Upper lobe of left lung (tissue), 6 donors: ENCODE measurements at regions not wholly inside any gene's neighbourhood (a gene's known extent, or its start where the extent isn't known, plus 50 kb on each side); places are given as distances from the start of the nearest gene placed in this dataset.

Experiments
- ATAC-seq, 2 donors: fragments of 200-7000 bp; cut with Tn5 transposase; one replicate each; pipeline ENCODE4 v1.9.1; 2022; ENCODE audit warnings: mild to moderate bottlenecking in 2 of 2, moderate library complexity in 2 of 2; ENCODE audit not compliant: low FRiP score in 2 of 2
- DNase-seq, 2 donors: peaks; one replicate each; pipeline ENCODE4 v3.0.0-alpha.2; 2019 to 2020
- H3K27ac ChIP-seq, 4 donors: fragments of 200-600 bp; sonication (generic); one replicate each; pipeline ENCODE4 v1.5.1; 2016 to 2019
- H3K27me3 ChIP-seq, 4 donors: fragments of 200-600 bp; sonication (generic); one replicate each; pipeline ENCODE4 v1.5.1; 2017 to 2019
- H3K36me3 ChIP-seq, 4 donors: fragments of 200-600 bp; sonication (generic); one replicate each; pipeline ENCODE4 v1.5.1; 2016 to 2019
- H3K4me1 ChIP-seq, 4 donors: fragments of 200-600 bp; sonication (generic); one replicate each; pipeline ENCODE4 v1.5.1; 2018 to 2019
- H3K4me3 ChIP-seq, 4 donors: fragments of 200-600 bp; sonication (generic); one replicate each; pipeline ENCODE4 v1.5.1; 2017 to 2019; ENCODE audit warnings: mild to moderate bottlenecking in 2 of 4, moderate library complexity in 1 of 4
- H3K9me3 ChIP-seq, 4 donors: fragments of 200-600 bp; sonication (generic); one replicate each; pipeline ENCODE4 v1.5.1; 2018 to 2019
- EP300 ChIP-seq, 4 donors: sonication (generic); formaldehyde crosslinking; IDR thresholded peaks; one replicate each; pipeline ENCODE4 v1.5.1; 2017; ENCODE audit warnings: antibody characterized with exemption in 4 of 4, control low read depth in 2 of 4
- POLR2A ChIP-seq, 4 donors: fragments of 450-650 bp; IDR thresholded peaks; one replicate each; pipeline ENCODE4 v1.5.1; 2016 to 2017; ENCODE audit warnings: antibody characterized with exemption in 4 of 4, mild to moderate bottlenecking in 2 of 4
- POLR2AphosphoS5 ChIP-seq, 2 donors: sonication (generic); formaldehyde crosslinking; IDR thresholded peaks; one replicate each; pipeline ENCODE4 v1.5.1; 2017; ENCODE audit warnings: antibody characterized with exemption in 2 of 2
- WGBS, 2 donors: methylation state at CpG; one replicate each; pipeline ENCODE4 v1.1.5; 2017 to 2018; 5-methylcytosine and 5-hydroxymethylcytosine counted together
- TF ChIP-seq, protein P1 (sequence below), 6 experiments: fragments of 450-650 bp in 4 of 6; fragments of 200-600 bp in 2 of 6; sonication (generic) in 2 of 6; IDR thresholded peaks; one replicate each; pipeline ENCODE4 v1.5.1; 2016 to 2019; ENCODE audit warnings: antibody characterized with exemption in 6 of 6
- donor health status: DM: no; HTN: no; CAD: no; lungs with moderate emphysema.
- donor health status: DM: no; HTN: yes; CAD: no; lungs with severe emphysema.

DNA sequence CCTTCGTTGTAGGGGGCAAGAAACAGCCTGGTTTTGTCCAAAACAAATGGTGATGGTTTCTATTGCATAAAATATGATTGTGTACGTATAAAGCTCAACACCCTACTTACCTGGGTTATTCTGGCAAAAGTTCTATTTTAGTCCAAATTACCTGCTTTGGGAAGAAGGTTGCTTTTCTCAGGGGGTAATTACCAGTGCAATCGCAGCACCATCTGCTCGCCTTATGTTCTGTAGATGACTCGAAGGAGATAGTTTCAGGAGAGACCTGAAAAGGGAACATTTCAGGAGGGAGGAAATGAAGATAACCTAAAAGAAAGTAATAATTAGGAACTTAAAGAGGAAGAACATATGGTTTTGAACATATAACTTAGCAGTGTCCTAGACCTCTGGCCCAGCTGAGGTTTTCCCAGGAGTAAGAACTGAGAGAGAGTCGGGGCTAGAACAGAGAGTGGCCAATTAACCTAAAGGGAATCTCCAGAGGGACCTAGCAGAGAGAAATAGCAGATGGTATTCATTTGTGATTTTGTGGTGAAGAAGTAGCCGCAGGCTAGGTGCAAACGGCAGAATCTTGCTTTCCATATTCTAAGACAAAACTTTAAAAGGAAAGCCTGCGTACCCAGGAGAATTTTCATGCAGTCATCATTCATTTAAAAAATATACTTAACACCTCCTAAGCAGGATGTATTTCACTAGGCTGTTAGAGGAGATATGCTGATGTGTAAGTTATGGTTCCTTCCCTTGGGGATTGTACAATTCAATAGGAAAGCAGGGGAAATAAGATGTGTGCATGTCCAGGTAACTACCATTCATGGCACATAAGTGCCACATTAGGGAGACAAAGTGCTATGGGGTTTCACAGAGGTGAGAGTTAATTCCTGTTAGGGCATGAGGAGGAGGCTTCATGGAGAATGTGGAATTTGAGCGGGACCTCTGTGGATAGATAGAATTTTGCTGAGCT lies 113.0 kb upstream of the SLC10A2 start:
- H3K9me3 ChIP-seq = no peaks in the 10 kb centered on the region
- no peaks in the 10 kb centered on the region for H3K27me3 ChIP-seq
- no peaks in the 10 kb centered on the region for H3K4me1 ChIP-seq
- DNase-seq (no peak), ATAC-seq (no peak)
- WGBS, 2 donors = 77 to 86% methylated on average over 10 of the region's 10 CpGs
- no peak for TF ChIP-seq EP300 (IDR thresholded peaks at IDR 0.05)
- TF ChIP-seq POLR2A (IDR thresholded peaks at IDR 0.05) = no peak
- TF ChIP-seq, protein P1, sequence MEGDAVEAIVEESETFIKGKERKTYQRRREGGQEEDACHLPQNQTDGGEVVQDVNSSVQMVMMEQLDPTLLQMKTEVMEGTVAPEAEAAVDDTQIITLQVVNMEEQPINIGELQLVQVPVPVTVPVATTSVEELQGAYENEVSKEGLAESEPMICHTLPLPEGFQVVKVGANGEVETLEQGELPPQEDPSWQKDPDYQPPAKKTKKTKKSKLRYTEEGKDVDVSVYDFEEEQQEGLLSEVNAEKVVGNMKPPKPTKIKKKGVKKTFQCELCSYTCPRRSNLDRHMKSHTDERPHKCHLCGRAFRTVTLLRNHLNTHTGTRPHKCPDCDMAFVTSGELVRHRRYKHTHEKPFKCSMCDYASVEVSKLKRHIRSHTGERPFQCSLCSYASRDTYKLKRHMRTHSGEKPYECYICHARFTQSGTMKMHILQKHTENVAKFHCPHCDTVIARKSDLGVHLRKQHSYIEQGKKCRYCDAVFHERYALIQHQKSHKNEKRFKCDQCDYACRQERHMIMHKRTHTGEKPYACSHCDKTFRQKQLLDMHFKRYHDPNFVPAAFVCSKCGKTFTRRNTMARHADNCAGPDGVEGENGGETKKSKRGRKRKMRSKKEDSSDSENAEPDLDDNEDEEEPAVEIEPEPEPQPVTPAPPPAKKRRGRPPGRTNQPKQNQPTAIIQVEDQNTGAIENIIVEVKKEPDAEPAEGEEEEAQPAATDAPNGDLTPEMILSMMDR (IDR thresholded peaks at IDR 0.05) = no peak
- no peak for TF ChIP-seq POLR2AphosphoS5 (IDR thresholded peaks at IDR 0.05)
- H3K27ac ChIP-seq = no peak overlapping the region
- no peak overlapping the region for H3K4me3 ChIP-seq
- no peaks in the 10 kb centered on the region for H3K36me3 ChIP-seq

DNA sequence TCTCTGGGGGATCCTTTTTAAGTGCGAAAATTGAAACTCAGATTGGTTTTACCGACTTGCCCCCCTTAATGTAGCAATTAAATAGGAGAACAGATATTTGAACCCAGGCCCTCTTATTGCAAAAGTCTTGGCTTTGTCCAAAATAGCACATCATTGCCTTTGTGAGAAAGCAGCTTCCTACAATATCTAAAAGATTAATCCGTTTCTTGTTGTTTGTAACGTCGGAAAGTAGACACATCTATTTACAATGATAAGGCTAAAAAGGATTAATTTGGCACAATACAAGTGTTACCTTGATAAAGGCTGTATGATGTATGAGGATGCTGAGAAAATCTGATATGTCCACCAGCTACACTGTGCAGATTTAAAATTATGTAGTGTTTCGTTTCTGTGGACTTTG lies 108.7 kb upstream of the SLC10A2 start:
- Histone ChIP-seq H3K9me3 (no peaks in the 10 kb centered on the region), H3K4me1 (no peaks in the 10 kb centered on the region), H3K36me3 (no peaks in the 10 kb centered on the region), H3K27ac (no peak overlapping the region), H3K27me3 (no peaks in the 10 kb centered on the region), H3K4me3 (no peak overlapping the region)
- DNase-seq = no peak
- TF ChIP-seq EP300 (IDR thresholded peaks at IDR 0.05) (no peak), POLR2A (IDR thresholded peaks at IDR 0.05) (no peak), POLR2AphosphoS5 (IDR thresholded peaks at IDR 0.05) (no peak)
- TF ChIP-seq, protein P1 (IDR thresholded peaks at IDR 0.05) = no peak
- no peak for ATAC-seq
- 70 to 76% methylated on average over 6 of the region's 6 CpGs for WGBS, 2 donors

DNA sequence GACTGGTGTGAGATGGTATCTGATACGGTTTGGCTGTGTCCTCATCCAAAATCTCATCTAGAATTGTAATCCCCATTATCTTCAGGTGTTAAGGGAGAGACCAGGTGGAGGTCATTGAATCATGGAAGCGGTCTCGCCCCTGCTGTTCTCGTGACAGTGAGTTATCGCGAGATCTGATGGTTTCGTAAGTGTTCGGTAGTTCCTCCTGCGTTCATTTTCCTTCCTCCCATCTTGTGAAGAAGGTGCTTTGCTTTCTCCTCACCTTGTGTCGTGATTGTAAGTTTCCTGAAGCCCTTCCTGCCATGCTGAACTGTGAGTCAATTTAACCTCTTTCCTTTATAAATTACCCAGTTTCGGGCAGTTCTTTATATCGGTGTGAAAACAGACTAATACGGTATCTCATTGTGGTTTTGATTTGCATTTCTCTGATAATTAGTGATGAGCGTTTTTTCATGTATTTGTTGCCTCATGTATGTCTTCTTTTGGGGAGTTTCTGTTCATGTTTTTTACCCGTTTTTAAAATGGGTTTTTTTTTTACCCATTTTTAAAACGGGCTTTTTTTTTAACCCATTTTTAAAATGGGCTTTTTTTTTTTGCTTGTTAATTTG lies 102.8 kb upstream of the SLC10A2 start:
- H3K27ac ChIP-seq = no peak overlapping the region
- TF ChIP-seq, protein P1 (IDR thresholded peaks at IDR 0.05) = no peak
- TF ChIP-seq EP300 (IDR thresholded peaks at IDR 0.05) = no peak
- no peak for TF ChIP-seq POLR2A (IDR thresholded peaks at IDR 0.05)
- TF ChIP-seq POLR2AphosphoS5 (IDR thresholded peaks at IDR 0.05) = no peak
- no peaks in the 10 kb centered on the region for H3K4me1 ChIP-seq
- DNase-seq (no peak), ATAC-seq (no peak)
- no peak overlapping the region for H3K4me3 ChIP-seq
- no peaks in the 10 kb centered on the region for H3K9me3 ChIP-seq
- 89 to 92% methylated on average over 16 of the region's 16 CpGs for WGBS, 2 donors
- H3K36me3 ChIP-seq = no peaks in the 10 kb centered on the region
- no peaks in the 10 kb centered on the region for H3K27me3 ChIP-seq

DNA sequence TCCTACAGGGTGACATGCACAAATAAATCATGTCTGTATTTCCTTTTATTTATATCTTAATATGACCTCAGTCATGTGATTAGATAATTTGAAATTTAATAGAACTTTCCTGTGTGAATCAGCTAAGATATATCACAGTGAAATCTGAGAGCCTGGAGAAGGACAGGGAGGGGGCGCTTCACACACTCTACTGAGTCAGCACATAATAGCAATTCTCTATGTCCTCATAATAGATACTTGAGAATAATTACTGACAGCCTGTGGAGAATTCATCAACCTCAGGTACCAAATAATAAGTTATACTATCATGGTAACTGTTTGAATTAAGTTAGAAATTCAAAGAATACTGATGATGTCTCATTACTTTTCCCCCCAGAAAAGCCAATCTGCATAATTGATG lies 98.0 kb upstream of the SLC10A2 start:
- no peak for DNase-seq
- no peak for ATAC-seq
- no peaks in the 10 kb centered on the region for H3K9me3 ChIP-seq
- no peak overlapping the region for H3K27ac ChIP-seq
- no peaks in the 10 kb centered on the region for H3K36me3 ChIP-seq
- H3K4me3 ChIP-seq = no peak overlapping the region
- TF ChIP-seq POLR2AphosphoS5 (IDR thresholded peaks at IDR 0.05) (no peak), POLR2A (IDR thresholded peaks at IDR 0.05) (no peak), EP300 (IDR thresholded peaks at IDR 0.05) (no peak)
- TF ChIP-seq, protein P1 (IDR thresholded peaks at IDR 0.05) = no peak
- H3K27me3 ChIP-seq = no peaks in the 10 kb centered on the region
- 85 to 88% methylated on average over 1 of the region's 1 CpG for WGBS, 2 donors
- H3K4me1 ChIP-seq = no peaks in the 10 kb centered on the region
